Psoas muscle (tissue), 7 donors: ENCODE measurements at regions not wholly inside any gene's neighbourhood (a gene's known extent, or its start where the extent isn't known, plus 50 kb on each side); places are given as distances from the start of the nearest gene placed in this dataset.

Experiments used
- ATAC-seq, 4 donors: fragments of 200-7000 bp; cut with Tn5 transposase; one replicate each; pipeline ENCODE4 v1.9.1; 2020; ENCODE audit warnings: moderate library complexity in 3 of 4, mild to moderate bottlenecking in 2 of 4
- DNase-seq, 2 donors: peaks; one replicate each; pipeline ENCODE4 v3.0.0-alpha.2; 2020
- H3K27ac ChIP-seq: fragments of 200-600 bp; one replicate; pipeline ENCODE4 v1.8.0; 2022
- H3K27me3 ChIP-seq, 3 donors: fragments of 200-600 bp in 1 of 3; one replicate each; pipeline versions ENCODE4 v1.6.1 to v1.8.0; 2013 to 2022; ENCODE audit warnings: low read length in 2 of 3, mild to moderate bottlenecking in 2 of 3, moderate library complexity in 1 of 3; ENCODE audit not compliant: insufficient read depth in 3 of 3
- H3K36me3 ChIP-seq, 2 donors: fragments of 200-600 bp in 1 of 2; one replicate each; pipeline versions ENCODE4 v1.6.1 to v1.8.0; 2013 to 2022; ENCODE audit warnings: low read depth in 1 of 2, mild to moderate bottlenecking in 1 of 2, moderate library complexity in 1 of 2; ENCODE audit not compliant: insufficient read depth in 1 of 2
- H3K4me1 ChIP-seq: fragments of 200-600 bp; one replicate; pipeline ENCODE4 v1.8.0; 2022
- H3K4me3 ChIP-seq: fragments of 200-600 bp; one replicate; pipeline ENCODE4 v1.8.0; 2022; ENCODE audit warnings: mild to moderate bottlenecking
- H3K9me3 ChIP-seq: fragments of 200-600 bp; one replicate; pipeline ENCODE4 v1.8.0; 2022
- CTCF ChIP-seq: fragments of 200-600 bp; IDR thresholded peaks from one replicate; pipeline ENCODE4 v1.8.0; 2022; ENCODE audit warnings: antibody characterized with exemption
- WGBS, 3 donors: extraction: QIAGEN DNeasy Blood & Tissue Kit; methylation state at CpG; one replicate each; pipeline versions ENCODE4 v1.1.6 to v1.1.7; 2013; 5-methylcytosine and 5-hydroxymethylcytosine counted together
- intact Hi-C, 2 donors: fragments of 100-400 bp; cut with DNase I; formaldehyde crosslinking; loops; one replicate each; pipeline versions ENCODE4 v1.11.0 to v1.14.2; 2022
- donor health status: healthy with polysubstance abuse.
- donor health status: DM: no; HTN: no; CAD: no; lungs with moderate emphysema.
- donor health status: Bipolar disorder and iron deficiency.
- donor health status: healthy.
- donor health status: DM: yes; HTN: yes; CAD: no.
- donor health status: DM: no; HTN: no; CAD: no.
- donor health status: DM: yes; HTN: yes; CAD: no.

GRCh38 chr7:45456105-45456504 lies 118.1 kb upstream of the ADCY1 start:
- no peaks in the 10 kb centered on the region for H3K27me3 ChIP-seq
- H3K4me3 ChIP-seq = no peak overlapping the region
- DNase-seq (no peak), ATAC-seq (no peak)
- intact Hi-C loops = no loop called here
- TF ChIP-seq CTCF = no peak
- H3K36me3 ChIP-seq = no peaks in the 10 kb centered on the region
- 65 to 86% (median 83%) methylated on average over 5 of the region's 5 CpGs for WGBS, 3 donors
- no peak overlapping the region for H3K27ac ChIP-seq
- no peaks in the 10 kb centered on the region for H3K4me1 ChIP-seq
- no peaks in the 10 kb centered on the region for H3K9me3 ChIP-seq

- Histone ChIP-seq H3K4me3 (no peak overlapping the region), H3K4me1 (no peaks in the 10 kb centered on the region), H3K9me3 (no peaks in the 10 kb centered on the region), H3K36me3 (no peaks in the 10 kb centered on the region), H3K27me3 (no peaks in the 10 kb centered on the region), H3K27ac (no peak overlapping the region)
- ATAC-seq = no peak
- no peak for DNase-seq
- no peak for TF ChIP-seq CTCF
- intact Hi-C loops = no loop called here
- WGBS, 3 donors = 79 to 83% (median 81%) methylated on average over 5 of the region's 5 CpGs
Observed at GRCh38 chr7:45456747-45457524, 117.2 kb upstream of the ADCY1 start.

GRCh38 chr7:45457591-45457990 lies 116.6 kb upstream of the ADCY1 start:
- Histone ChIP-seq H3K9me3 (no peaks in the 10 kb centered on the region), H3K27me3 (no peaks in the 10 kb centered on the region), H3K4me1 (no peaks in the 10 kb centered on the region), H3K27ac (no peak overlapping the region), H3K36me3 (no peaks in the 10 kb centered on the region), H3K4me3 (no peak overlapping the region)
- 18 to 39% (median 30%) methylated on average over 3 of the region's 3 CpGs for WGBS, 3 donors
- TF ChIP-seq CTCF = no peak
- ATAC-seq (no peak), DNase-seq (no peak)
- intact Hi-C loops = no loop called here

- intact Hi-C loops = no loop called here
- ATAC-seq = no peak
- no peaks in the 10 kb centered on the region for H3K4me1 ChIP-seq
- TF ChIP-seq CTCF = no peak
- H3K27ac ChIP-seq = no peak overlapping the region
- no peaks in the 10 kb centered on the region for H3K27me3 ChIP-seq
- WGBS, 3 donors = 49 to 65% (median 50%) methylated on average over 4 of the region's 4 CpGs
- H3K4me3 ChIP-seq = no peak overlapping the region
- DNase-seq = no peak
- no peaks in the 10 kb centered on the region for H3K9me3 ChIP-seq
- no peaks in the 10 kb centered on the region for H3K36me3 ChIP-seq
Observed at GRCh38 chr7:45459476-45459875, 114.7 kb upstream of the ADCY1 start.

GRCh38 chr7:45460379-45460778 lies 113.8 kb upstream of the ADCY1 start:
- 81 to 91% (median 81%) methylated on average over 3 of the region's 3 CpGs for WGBS, 3 donors
- ATAC-seq = no peak
- Histone ChIP-seq H3K4me3 (no peak overlapping the region), H3K4me1 (no peaks in the 10 kb centered on the region), H3K36me3 (no peaks in the 10 kb centered on the region), H3K27ac (no peak overlapping the region), H3K27me3 (no peaks in the 10 kb centered on the region), H3K9me3 (no peaks in the 10 kb centered on the region)
- DNase-seq = no peak
- no peak for TF ChIP-seq CTCF
- intact Hi-C loops = no loop called here
